ENCODE measurements at regions not wholly inside any gene's neighbourhood (a gene's known extent, or its start where the extent isn't known, plus 50 kb on each side); places are given as distances from the start of the nearest gene placed in this dataset.
"Not testable (repeated sequence)": the region's sequence is repeated elsewhere in the genome, so short reads cannot be mapped to it uniquely, and the experiment has no call there.

GRCh38 chr14:105686050-105686449 is 159.7 kb downstream of the TMEM121 start:
- H3K27me3 ChIP-seq (ENCODE audit: control insufficient read depth in 1 of 2, insufficient read depth in 2 of 2, low read length in 2 of 2); H3K9ac ChIP-seq (ENCODE audit: insufficient read depth, low read depth, low read length); H2AFZ ChIP-seq (ENCODE audit: low read length); intact Hi-C loops (cut with micrococcal nuclease; ENCODE audit: unreplicated experiment); DNase-seq (ENCODE audit: low spot score); H3K4me1 ChIP-seq (ENCODE audit: insufficient read depth, low read length); BruUV-seq (replicated peaks); FAIRE-seq; CTCF ChIA-PET (ENCODE audit: low intra/inter-chr PET ratio, low total read pairs); ATAC-seq; H3K27ac ChIP-seq (ENCODE audit: extremely low read length, insufficient read depth, low read length); H3K36me3 ChIP-seq (replicated peaks in 1 of 2; ENCODE audit: control insufficient read depth in 1 of 2, insufficient read depth in 2 of 2, low read length in 2 of 2); in situ Hi-C loops (cut with HindIII; ENCODE audit: extremely low pct_ligation_motif_present, low pct_unique_long_range_greater_than_20kb); POLR2A ChIA-PET; H3K4me3 ChIP-seq (replicated peaks in 1 of 3; ENCODE audit: insufficient read depth in 1 of 3, low read depth in 2 of 3, low read length in 3 of 3); H3K4me2 ChIP-seq (ENCODE audit: low read depth, low read length); H3K79me2 ChIP-seq (ENCODE audit: insufficient read depth, low read length); H4K20me1 ChIP-seq (ENCODE audit: insufficient read depth, low read length): not testable (repeated sequence)
- peaks cover 11% of the 10 kb centered on the region; the same call in 1 of the 2 replicates for H3K9me3 ChIP-seq (ENCODE audit: low read length)
- WGBS (ENCODE audit: low lambda C conversion rate), result no CpG with 5 or more reads among the region's 7 CpGs

GRCh38 chr14:105686462-105687170 is 160.2 kb downstream of the TMEM121 start:
- in situ Hi-C loops (cut with HindIII; ENCODE audit: extremely low pct_ligation_motif_present, low pct_unique_long_range_greater_than_20kb); H2AFZ ChIP-seq (ENCODE audit: low read length); H3K4me3 ChIP-seq (replicated peaks in 1 of 3; ENCODE audit: insufficient read depth in 1 of 3, low read depth in 2 of 3, low read length in 3 of 3); H3K27ac ChIP-seq (ENCODE audit: extremely low read length, insufficient read depth, low read length); H3K4me1 ChIP-seq (ENCODE audit: insufficient read depth, low read length); H3K4me2 ChIP-seq (ENCODE audit: low read depth, low read length); DNase-seq (ENCODE audit: low spot score); POLR2A ChIA-PET; FAIRE-seq; H3K9ac ChIP-seq (ENCODE audit: insufficient read depth, low read depth, low read length); H3K36me3 ChIP-seq (replicated peaks in 1 of 2; ENCODE audit: control insufficient read depth in 1 of 2, insufficient read depth in 2 of 2, low read length in 2 of 2); BruUV-seq (replicated peaks); H3K79me2 ChIP-seq (ENCODE audit: insufficient read depth, low read length); intact Hi-C loops (cut with micrococcal nuclease; ENCODE audit: unreplicated experiment); CTCF ChIA-PET (ENCODE audit: low intra/inter-chr PET ratio, low total read pairs); H4K20me1 ChIP-seq (ENCODE audit: insufficient read depth, low read length); H3K27me3 ChIP-seq (ENCODE audit: control insufficient read depth in 1 of 2, insufficient read depth in 2 of 2, low read length in 2 of 2): not testable (repeated sequence)
- peak; percentile 17; the same call in 1 of the 3 replicates for ATAC-seq
- 40% methylated on average over 15 of the region's 34 CpGs for WGBS (ENCODE audit: low lambda C conversion rate)
- peak; percentile 18; the same call in 1 of the 2 replicates for TF ChIP-seq MNT (IDR thresholded peaks at IDR 0.05)
- H3K9me3 ChIP-seq (ENCODE audit: low read length), result peaks cover 11% of the 10 kb centered on the region; the same call in 1 of the 2 replicates

All from HepG2 (cell line).